HFFc6 (cell line): ENCODE measurements at regions not wholly inside any gene's neighbourhood (a gene's known extent, or its start where the extent isn't known, plus 50 kb on each side); places are given as distances from the start of the nearest gene placed in this dataset.

Experiments used
- DNase-seq: peaks from one replicate; pipeline ENCODE4 v3.0.0-alpha.2; 2018
- H3K27ac Mint-ChIP-seq: 2 replicates; pipeline ENCODE4 v1.8.0; 2020; ENCODE audit warnings: mild to moderate bottlenecking, mixed read lengths
- H3K27me3 Mint-ChIP-seq: 2 replicates; pipeline ENCODE4 v1.8.0; 2021; ENCODE audit warnings: mild to moderate bottlenecking, moderate library complexity, mixed read lengths; ENCODE audit not compliant: insufficient read depth
- H3K36me3 Mint-ChIP-seq: 2 replicates; pipeline ENCODE4 v1.8.0; 2021; ENCODE audit warnings: low read depth, mixed read lengths
- H3K4me1 Mint-ChIP-seq: 2 replicates; pipeline ENCODE4 v1.8.0; 2020; ENCODE audit warnings: low read depth, mixed read lengths
- H3K4me3 Mint-ChIP-seq: 2 replicates; pipeline ENCODE4 v1.8.0; 2020; ENCODE audit warnings: mild to moderate bottlenecking, moderate library complexity, mixed read lengths
- H3K9me3 Mint-ChIP-seq: 2 replicates; pipeline ENCODE4 v1.8.0; 2020; ENCODE audit warnings: mild to moderate bottlenecking, mixed read lengths
- CTCF ChIP-seq: fragments of 200-600 bp; sonication (generic); IDR thresholded peaks from 2 replicates; pipeline ENCODE4 v1.5.0; 2021; ENCODE audit warnings: antibody characterized with exemption, mild to moderate bottlenecking

- no peak for TF ChIP-seq CTCF
- H3K27ac Mint-ChIP-seq: no peak overlapping the region
- no peaks in the 10 kb centered on the region; the same call in 1 of the 2 replicates for H3K27me3 Mint-ChIP-seq
- H3K4me3 Mint-ChIP-seq: no peak overlapping the region
- H3K36me3 Mint-ChIP-seq: peaks cover 25% of the 10 kb centered on the region; the same call in 1 of the 2 replicates
- no peak for DNase-seq
- H3K4me1 Mint-ChIP-seq: no peaks in the 10 kb centered on the region
- H3K9me3 Mint-ChIP-seq: peaks cover 59% of the 10 kb centered on the region
Observed at GRCh38 chr6:165944002-165944466, 223.6 kb downstream of the TBXT start.

- Mint-ChIP-seq H3K27me3 (no peaks in the 10 kb centered on the region; the same call in 1 of the 2 replicates), H3K4me1 (no peaks in the 10 kb centered on the region), H3K4me3 (no peak overlapping the region), H3K27ac (no peak overlapping the region), H3K9me3 (peaks cover 59% of the 10 kb centered on the region), H3K36me3 (peaks cover 18% of the 10 kb centered on the region; the same call in 1 of the 2 replicates)
- TF ChIP-seq CTCF: no peak
- no peak for DNase-seq
Observed at GRCh38 chr6:165941786-165942185, 225.9 kb downstream of the TBXT start.

- H3K4me3 Mint-ChIP-seq: no peak overlapping the region
- no peak for TF ChIP-seq CTCF
- no peaks in the 10 kb centered on the region; the same call in 1 of the 2 replicates for H3K27me3 Mint-ChIP-seq
- H3K27ac Mint-ChIP-seq: no peak overlapping the region
- no peaks in the 10 kb centered on the region for H3K4me1 Mint-ChIP-seq
- H3K9me3 Mint-ChIP-seq: peaks cover 63% of the 10 kb centered on the region
- no peak for DNase-seq
- H3K36me3 Mint-ChIP-seq: peaks cover 20% of the 10 kb centered on the region
Observed at GRCh38 chr6:165941249-165941775, 226.3 kb downstream of the TBXT start.

GRCh38 chr6:165940366-165940765 is 227.3 kb downstream of the TBXT start:
- DNase-seq: no peak
- H3K4me3 Mint-ChIP-seq: no peak overlapping the region
- H3K27ac Mint-ChIP-seq: no peak overlapping the region
- H3K9me3 Mint-ChIP-seq: peaks cover 72% of the 10 kb centered on the region
- no peaks in the 10 kb centered on the region; the same call in 1 of the 2 replicates for H3K27me3 Mint-ChIP-seq
- H3K36me3 Mint-ChIP-seq: peaks cover 25% of the 10 kb centered on the region
- no peak for TF ChIP-seq CTCF
- no peaks in the 10 kb centered on the region for H3K4me1 Mint-ChIP-seq

- no peak for DNase-seq
- Mint-ChIP-seq H3K27me3 (no peaks in the 10 kb centered on the region; the same call in 1 of the 2 replicates), H3K9me3 (peaks cover 72% of the 10 kb centered on the region), H3K36me3 (peaks cover 25% of the 10 kb centered on the region), H3K27ac (no peak overlapping the region), H3K4me1 (no peaks in the 10 kb centered on the region), H3K4me3 (no peak overlapping the region)
- TF ChIP-seq CTCF: no peak
Observed at GRCh38 chr6:165939601-165940290, 227.9 kb downstream of the TBXT start.
